ENCODE measurements at regions not wholly inside any gene's neighbourhood (a gene's known extent, or its start where the extent isn't known, plus 50 kb on each side); places are given as distances from the start of the nearest gene placed in this dataset.

- H3K9me3 ChIP-seq (ENCODE audit: control insufficient read depth, low read length), result no peaks in the 10 kb centered on the region
- H3K27me3 ChIP-seq (ENCODE audit: control insufficient read depth, insufficient read depth, low read length, poor library complexity, severe bottlenecking), result peaks cover 3% of the 10 kb centered on the region
- DNase-seq, result no peak
- no peaks in the 10 kb centered on the region for H3K36me3 ChIP-seq (ENCODE audit: control insufficient read depth, insufficient read depth, low read length)
- H3K4me3 ChIP-seq (ENCODE audit: low read length), result no peak overlapping the region
- peaks cover 7% of the 10 kb centered on the region for H3K27me3 Mint-ChIP-seq (ENCODE audit: insufficient read depth)
- no peak for TF ChIP-seq CTCF (conservative IDR thresholded peaks at IDR 0.05)
- no peak overlapping the region for H3K27ac Mint-ChIP-seq
- H3K4me1 Mint-ChIP-seq, result peaks cover 7% of the 10 kb centered on the region
- H3K36me3 Mint-ChIP-seq (ENCODE audit: low read depth), result no peaks in the 10 kb centered on the region
- no peak overlapping the region for H3K9ac ChIP-seq (ENCODE audit: extremely low read depth, low read length, poor library complexity, severe bottlenecking)
- 91% methylated on average over 1 of the region's 1 CpG; no CpG with 5 or more reads in 1 of the 2 experiments for WGBS, 2 experiments (ENCODE audit: insufficient coverage in 1 of 2, insufficient read length in 1 of 2)
- H3K9me3 Mint-ChIP-seq, result no peaks in the 10 kb centered on the region
- H3K27ac ChIP-seq (ENCODE audit: low read depth, low read length), result no peak overlapping the region
- no peak overlapping the region for H3K4me3 Mint-ChIP-seq
- H3K4me1 ChIP-seq (ENCODE audit: control insufficient read depth, insufficient read depth, low read length), result no peaks in the 10 kb centered on the region
Measured at GRCh38 chr2:17311771-17312511, 206.3 kb downstream of the RAD51AP2 start.

- no peak overlapping the region for H3K27ac Mint-ChIP-seq
Measured at GRCh38 chr2:17311106-17311619, 207.1 kb downstream of the RAD51AP2 start.

GRCh38 chr2:17309741-17310339, 208.4 kb downstream of the RAD51AP2 start:
- no peak overlapping the region for H3K27ac Mint-ChIP-seq

More at GRCh38 chr2:17311106-17311619, 207.1 kb downstream of the RAD51AP2 start:
- DNase-seq, result no peak
- H3K4me3 ChIP-seq (ENCODE audit: low read length), result no peak overlapping the region
- Mint-ChIP-seq H3K4me3 (no peak overlapping the region), H3K36me3 (ENCODE audit: low read depth) (no peaks in the 10 kb centered on the region), H3K4me1 (peaks cover 11% of the 10 kb centered on the region), H3K27me3 (ENCODE audit: insufficient read depth) (peaks cover 7% of the 10 kb centered on the region), H3K9me3 (no peaks in the 10 kb centered on the region)
- peaks cover 3% of the 10 kb centered on the region for H3K27me3 ChIP-seq (ENCODE audit: control insufficient read depth, insufficient read depth, low read length, poor library complexity, severe bottlenecking)
- H3K9ac ChIP-seq (ENCODE audit: extremely low read depth, low read length, poor library complexity, severe bottlenecking), result no peak overlapping the region
- TF ChIP-seq CTCF (conservative IDR thresholded peaks at IDR 0.05), result no peak
- H3K36me3 ChIP-seq (ENCODE audit: control insufficient read depth, insufficient read depth, low read length), result no peaks in the 10 kb centered on the region
- H3K9me3 ChIP-seq (ENCODE audit: control insufficient read depth, low read length), result no peaks in the 10 kb centered on the region
- 72 to 75% methylated on average over 2 of the region's 2 CpGs for WGBS, 2 experiments (ENCODE audit: insufficient coverage in 1 of 2, insufficient read length in 1 of 2)
- H3K4me1 ChIP-seq (ENCODE audit: control insufficient read depth, insufficient read depth, low read length), result no peaks in the 10 kb centered on the region
- no peak overlapping the region for H3K27ac ChIP-seq (ENCODE audit: low read depth, low read length)

More at GRCh38 chr2:17309741-17310339, 208.4 kb downstream of the RAD51AP2 start:
- H3K4me3 Mint-ChIP-seq, result no peak overlapping the region
- Histone ChIP-seq H3K9ac (ENCODE audit: extremely low read depth, low read length, poor library complexity, severe bottlenecking) (no peak overlapping the region), H3K9me3 (ENCODE audit: control insufficient read depth, low read length) (no peaks in the 10 kb centered on the region), H3K4me3 (ENCODE audit: low read length) (no peak overlapping the region), H3K27me3 (ENCODE audit: control insufficient read depth, insufficient read depth, low read length, poor library complexity, severe bottlenecking) (no peaks in the 10 kb centered on the region), H3K27ac (ENCODE audit: low read depth, low read length) (no peak overlapping the region), H3K4me1 (ENCODE audit: control insufficient read depth, insufficient read depth, low read length) (no peaks in the 10 kb centered on the region), H3K36me3 (ENCODE audit: control insufficient read depth, insufficient read depth, low read length) (no peaks in the 10 kb centered on the region)
- H3K36me3 Mint-ChIP-seq (ENCODE audit: low read depth), result no peaks in the 10 kb centered on the region
- DNase-seq, result peak; percentile 85
- H3K9me3 Mint-ChIP-seq, result no peaks in the 10 kb centered on the region
- H3K4me1 Mint-ChIP-seq, result peaks cover 11% of the 10 kb centered on the region
- peaks cover 7% of the 10 kb centered on the region for H3K27me3 Mint-ChIP-seq (ENCODE audit: insufficient read depth)
- peak; percentile 92 for TF ChIP-seq CTCF (conservative IDR thresholded peaks at IDR 0.05)
- 20 to 28% methylated on average over 4 to 5 of the region's 6 CpGs for WGBS, 2 experiments (ENCODE audit: insufficient coverage in 1 of 2, insufficient read length in 1 of 2)

Data from endodermal cell (in vitro differentiated cells).